Caco-2 (cell line): ENCODE measurements at regions not wholly inside any gene's neighbourhood (a gene's known extent, or its start where the extent isn't known, plus 50 kb on each side); places are given as distances from the start of the nearest gene placed in this dataset.

Experiments
- BruUV-seq: library from RNA; stranded (reverse); fragments of 400-500 nt; replicated peaks from 2 replicates; lab custom pipeline; 2021; lab: Mats Ljungman, UMichigan
- CTCF ChIA-PET: fragments of 300-600 bp; sonication (Branson Sonifier 250); formaldehyde crosslinking; loops from one replicate; lab custom pipeline; 2022; ENCODE audit warnings: antibody characterized with exemption; lab: Charles Lee
- POLR2A ChIA-PET: fragments of 300-600 bp; sonication (Branson Sonifier 250); formaldehyde crosslinking; loops from one replicate; lab custom pipeline; 2022; ENCODE audit warnings: antibody characterized with exemption; lab: Charles Lee
- DNase-seq, 2 experiments: peaks; one replicate each; pipeline versions ENCODE4 v3.0.0 to v3.0.0-alpha.2; 2020 to 2022
- H3K27me3 ChIP-seq: replicated peaks from 2 replicates; pipeline ENCODE4 v1.6.0; 2011; ENCODE audit warnings: low read length; ENCODE audit not compliant: control insufficient read depth, insufficient read depth
- H3K36me3 ChIP-seq: 2 replicates; pipeline ENCODE4 v1.5.1; 2011; ENCODE audit warnings: low read length; ENCODE audit not compliant: control insufficient read depth, insufficient read depth
- H3K4me1 ChIP-seq: fragments of 250-450 bp; sonication (Bioruptor Pico); 2 replicates; pipeline ENCODE4 v1.5.1; 2020; ENCODE audit warnings: mild to moderate bottlenecking
- H3K4me3 ChIP-seq: 2 replicates; pipeline ENCODE4 v1.5.1; 2011; ENCODE audit warnings: low read depth, mild to moderate bottlenecking, control low read depth, low read length
- H3K9me3 ChIP-seq: fragments of 250-450 bp; sonication (Bioruptor Pico); 2 replicates; pipeline ENCODE4 v1.5.1; 2020; ENCODE audit warnings: mild to moderate bottlenecking, moderate library complexity
- H3K27ac Mint-ChIP-seq: one replicate; pipeline ENCODE4 v1.8.0; 2022; ENCODE audit warnings: mixed read lengths; ENCODE audit not compliant: unreplicated experiment
- H3K27me3 Mint-ChIP-seq: one replicate; pipeline ENCODE4 v1.8.0; 2022; ENCODE audit warnings: mixed read lengths; ENCODE audit not compliant: insufficient read depth, unreplicated experiment
- H3K36me3 Mint-ChIP-seq: one replicate; pipeline ENCODE4 v1.8.0; 2022; ENCODE audit warnings: mild to moderate bottlenecking, mixed read lengths; ENCODE audit not compliant: insufficient read depth, unreplicated experiment
- H3K4me1 Mint-ChIP-seq: one replicate; pipeline ENCODE4 v1.8.0; 2022; ENCODE audit warnings: low read depth, mixed read lengths; ENCODE audit not compliant: unreplicated experiment
- H3K4me3 Mint-ChIP-seq: one replicate; pipeline ENCODE4 v1.8.0; 2022; ENCODE audit warnings: mild to moderate bottlenecking, moderate library complexity, mixed read lengths; ENCODE audit not compliant: unreplicated experiment
- H3K9me3 Mint-ChIP-seq: one replicate; pipeline ENCODE4 v1.8.0; 2022; ENCODE audit warnings: mixed read lengths; ENCODE audit not compliant: unreplicated experiment
- intact Hi-C: fragments of 100-400 bp; cut with micrococcal nuclease; formaldehyde crosslinking; loops from one replicate; pipeline ENCODE4 v1.10.0; 2022; ENCODE audit not compliant: unreplicated experiment
- TF ChIP-seq, protein P1 (sequence below), 2 experiments: fragments of 200-600 bp in 1 of 2; IDR thresholded peaks; 1 replicate in 1 of 2; 2 replicates in 1 of 2; pipeline versions ENCODE4 v1.5.1 to v1.8.0; 2011 to 2022; ENCODE audit warnings: antibody characterized with exemption in 1 of 2, control low read depth in 1 of 2, inconsistent platforms in 1 of 2, low read depth in 1 of 2, low read length in 1 of 2, mild to moderate bottlenecking in 1 of 2, moderate library complexity in 1 of 2; ENCODE audit not compliant: insufficient read depth in 1 of 2, severe bottlenecking in 1 of 2, unreplicated experiment in 1 of 2

GRCh38 chr22:44424867-44425693, 73.0 kb downstream of the RTL6 start:
- peaks cover 6% of the 10 kb centered on the region; the same call in 1 of the 2 replicates for H3K4me1 ChIP-seq
- no peaks in the 10 kb centered on the region for H3K36me3 Mint-ChIP-seq
- H3K4me3 ChIP-seq = no peak overlapping the region
- H3K4me3 Mint-ChIP-seq = no peak overlapping the region
- H3K27ac Mint-ChIP-seq = no peak overlapping the region
- H3K36me3 ChIP-seq = no peaks in the 10 kb centered on the region
- intact Hi-C loops = no loop called here
- H3K27me3 Mint-ChIP-seq = peaks cover 6% of the 10 kb centered on the region
- TF ChIP-seq, protein P1, sequence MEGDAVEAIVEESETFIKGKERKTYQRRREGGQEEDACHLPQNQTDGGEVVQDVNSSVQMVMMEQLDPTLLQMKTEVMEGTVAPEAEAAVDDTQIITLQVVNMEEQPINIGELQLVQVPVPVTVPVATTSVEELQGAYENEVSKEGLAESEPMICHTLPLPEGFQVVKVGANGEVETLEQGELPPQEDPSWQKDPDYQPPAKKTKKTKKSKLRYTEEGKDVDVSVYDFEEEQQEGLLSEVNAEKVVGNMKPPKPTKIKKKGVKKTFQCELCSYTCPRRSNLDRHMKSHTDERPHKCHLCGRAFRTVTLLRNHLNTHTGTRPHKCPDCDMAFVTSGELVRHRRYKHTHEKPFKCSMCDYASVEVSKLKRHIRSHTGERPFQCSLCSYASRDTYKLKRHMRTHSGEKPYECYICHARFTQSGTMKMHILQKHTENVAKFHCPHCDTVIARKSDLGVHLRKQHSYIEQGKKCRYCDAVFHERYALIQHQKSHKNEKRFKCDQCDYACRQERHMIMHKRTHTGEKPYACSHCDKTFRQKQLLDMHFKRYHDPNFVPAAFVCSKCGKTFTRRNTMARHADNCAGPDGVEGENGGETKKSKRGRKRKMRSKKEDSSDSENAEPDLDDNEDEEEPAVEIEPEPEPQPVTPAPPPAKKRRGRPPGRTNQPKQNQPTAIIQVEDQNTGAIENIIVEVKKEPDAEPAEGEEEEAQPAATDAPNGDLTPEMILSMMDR (IDR thresholded peaks at IDR 0.05; ENCODE audit: insufficient read depth in 1 of 2, low read depth in 1 of 2, low read length in 1 of 2, severe bottlenecking in 1 of 2, unreplicated experiment in 1 of 2) = no peak
- no peak for DNase-seq
- no peaks in the 10 kb centered on the region for H3K9me3 ChIP-seq
- peaks cover 2% of the 10 kb centered on the region for H3K9me3 Mint-ChIP-seq
- H3K4me1 Mint-ChIP-seq = peaks cover 7% of the 10 kb centered on the region
- no TSS peak for BruUV-seq
- ChIA-PET CTCF (interaction anchor here (0.6 kb wide), 1 partner anchor 313 kb away, joined by 4 read pairs; no protein-coding TSS in a partner anchor), POLR2A (interaction anchor here (0.6 kb wide), 1 partner anchor 27 kb away, joined by 4 read pairs; no protein-coding TSS in a partner anchor)
- no peaks in the 10 kb centered on the region for H3K27me3 ChIP-seq

DNA sequence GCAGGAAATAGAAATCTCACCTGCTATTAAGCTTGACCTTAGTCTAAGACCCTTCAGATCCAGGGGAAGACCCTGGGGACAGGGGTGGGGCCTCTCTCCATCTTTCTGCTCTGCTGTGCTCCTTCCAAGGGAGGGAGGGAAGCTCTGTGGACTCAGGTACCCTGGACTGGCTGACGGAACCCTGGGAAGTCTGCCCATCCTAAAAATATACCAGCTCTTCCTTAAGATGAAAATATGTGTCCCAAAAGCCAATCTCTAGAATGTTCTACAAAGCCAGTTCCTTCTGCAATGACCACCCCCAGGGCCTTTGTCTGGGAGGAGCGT, 73.7 kb downstream of the RTL6 start:
- H3K36me3 ChIP-seq = no peaks in the 10 kb centered on the region
- DNase-seq = no peak
- H3K27me3 ChIP-seq = no peaks in the 10 kb centered on the region
- H3K4me3 Mint-ChIP-seq = no peak overlapping the region
- ChIA-PET CTCF (no interaction called here), POLR2A (interaction anchor here (0.6 kb wide), 1 partner anchor 28 kb away, joined by 4 read pairs; no protein-coding TSS in a partner anchor)
- H3K27ac Mint-ChIP-seq = no peak overlapping the region
- peaks cover 7% of the 10 kb centered on the region for H3K4me1 Mint-ChIP-seq
- peaks cover 4% of the 10 kb centered on the region; the same call in 1 of the 2 replicates for H3K4me1 ChIP-seq
- no peaks in the 10 kb centered on the region for H3K36me3 Mint-ChIP-seq
- intact Hi-C loops = no loop called here
- BruUV-seq = no TSS peak
- TF ChIP-seq, protein P1 (IDR thresholded peaks at IDR 0.05; ENCODE audit: insufficient read depth in 1 of 2, low read depth in 1 of 2, low read length in 1 of 2, severe bottlenecking in 1 of 2, unreplicated experiment in 1 of 2) = no peak
- no peak overlapping the region for H3K4me3 ChIP-seq
- peaks cover 6% of the 10 kb centered on the region for H3K27me3 Mint-ChIP-seq
- H3K9me3 Mint-ChIP-seq = peaks cover 10% of the 10 kb centered on the region
- H3K9me3 ChIP-seq = peaks cover 4% of the 10 kb centered on the region

DNA sequence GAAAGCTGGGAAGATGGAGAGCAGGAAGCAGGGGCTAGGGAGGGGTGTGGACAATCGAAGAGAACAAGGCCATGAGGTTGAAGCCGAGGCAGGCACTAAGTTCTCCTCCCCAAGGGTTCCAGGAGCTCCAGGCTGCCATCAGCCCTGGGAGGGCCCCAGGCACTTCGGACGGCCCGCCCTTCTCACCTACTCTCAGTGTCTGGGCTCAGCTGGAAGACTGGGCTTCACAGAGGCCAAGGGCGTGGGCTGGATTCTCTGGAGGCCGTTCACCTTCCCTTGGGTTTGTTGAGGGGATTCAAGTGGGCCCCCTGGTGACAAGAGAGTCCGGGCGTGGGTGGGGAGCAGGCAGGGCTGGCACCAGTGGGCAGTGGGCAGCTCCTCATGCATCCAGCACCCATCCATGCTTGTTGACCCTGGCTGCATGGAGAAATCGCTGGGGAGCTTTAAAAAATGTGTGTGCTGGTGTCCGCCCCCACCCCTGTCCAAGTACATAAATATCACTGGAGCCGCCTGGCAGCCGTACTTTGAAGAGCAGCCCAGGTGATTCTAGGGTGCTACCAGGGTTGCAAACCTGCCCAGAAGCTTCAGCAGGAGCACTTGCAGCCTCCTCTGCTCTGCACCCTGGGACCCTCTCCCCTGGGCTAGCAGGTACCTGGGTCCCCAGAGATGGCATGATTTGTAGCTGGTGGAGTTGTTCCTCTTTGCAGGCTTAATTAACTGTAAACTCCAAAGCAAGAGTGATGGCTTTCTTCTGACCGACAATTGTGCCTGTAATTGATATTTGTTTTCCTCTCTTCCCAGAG, 74.3 kb downstream of the RTL6 start:
- TF ChIP-seq, protein P1 (IDR thresholded peaks at IDR 0.05; ENCODE audit: insufficient read depth in 1 of 2, low read depth in 1 of 2, low read length in 1 of 2, severe bottlenecking in 1 of 2, unreplicated experiment in 1 of 2) = no peak
- no peak overlapping the region for H3K4me3 ChIP-seq
- intact Hi-C loops = no loop called here
- H3K9me3 Mint-ChIP-seq = peaks cover 10% of the 10 kb centered on the region
- H3K27ac Mint-ChIP-seq = no peak overlapping the region
- H3K9me3 ChIP-seq = peaks cover 4% of the 10 kb centered on the region
- peaks cover under 1% of the 10 kb centered on the region for H3K4me1 Mint-ChIP-seq
- no peaks in the 10 kb centered on the region for H3K27me3 ChIP-seq
- no peaks in the 10 kb centered on the region for H3K36me3 Mint-ChIP-seq
- peaks cover 6% of the 10 kb centered on the region for H3K27me3 Mint-ChIP-seq
- ChIA-PET POLR2A (no interaction called here), CTCF (no interaction called here)
- no TSS peak for BruUV-seq
- H3K4me1 ChIP-seq = no peaks in the 10 kb centered on the region
- no peak for DNase-seq
- no peak overlapping the region for H3K4me3 Mint-ChIP-seq
- no peaks in the 10 kb centered on the region for H3K36me3 ChIP-seq
